Activated CD8-positive, alpha-beta memory T cell treated with anti-CD3 and anti-CD28 coated beads for 4 hours (primary cell): ENCODE measurements at regions not wholly inside any gene's neighbourhood (a gene's known extent, or its start where the extent isn't known, plus 50 kb on each side); places are given as distances from the start of the nearest gene placed in this dataset.
"Not testable (repeated sequence)": the region's sequence is repeated elsewhere in the genome, so short reads cannot be mapped to it uniquely, and the experiment has no call there.

ENCODE experiments used
- DNase-seq, 2 donors: peaks; one replicate each; pipeline ENCODE4 v3.0.0-alpha.2; 2020; ENCODE audit warnings: low read depth in 2 of 2

- no peak for DNase-seq
Measured at GRCh38 chrX:121854614-121854911, 807.2 kb downstream of the GLUD2 start.

GRCh38 chrX:121858867-121859647, 811.6 kb downstream of the GLUD2 start:
- DNase-seq = no peak

GRCh38 chrX:121863976-121864375, 816.6 kb downstream of the GLUD2 start:
- DNase-seq = no peak

- DNase-seq = no peak
Measured at GRCh38 chrX:121864561-121864960, 817.2 kb downstream of the GLUD2 start.

- DNase-seq = no peak
Measured at GRCh38 chrX:121869876-121870477, 822.6 kb downstream of the GLUD2 start.

- DNase-seq = no peak
Measured at GRCh38 chrX:121871122-121871521, 823.7 kb downstream of the GLUD2 start.

GRCh38 chrX:121876305-121876704, 828.9 kb downstream of the GLUD2 start:
- DNase-seq = no peak

- not testable (repeated sequence) for DNase-seq
Measured at GRCh38 chrX:121877337-121877736, 829.9 kb downstream of the GLUD2 start.

- no peak for DNase-seq
Measured at GRCh38 chrX:121886557-121886956, 839.1 kb downstream of the GLUD2 start.

- DNase-seq = no peak
Measured at GRCh38 chrX:121894756-121895155, 847.3 kb downstream of the GLUD2 start.

- DNase-seq = no peak
Measured at GRCh38 chrX:121902463-121902862, 855.1 kb downstream of the GLUD2 start.

- no peak for DNase-seq
Measured at GRCh38 chrX:121903961-121904360, 856.6 kb downstream of the GLUD2 start.

- no peak for DNase-seq
Measured at GRCh38 chrX:121921258-121921657, 873.8 kb downstream of the GLUD2 start.

GRCh38 chrX:121931567-121931966, 884.2 kb downstream of the GLUD2 start:
- DNase-seq = no peak

GRCh38 chrX:121932688-121933087, 885.3 kb downstream of the GLUD2 start:
- no peak for DNase-seq

GRCh38 chrX:121949041-121949760, 901.8 kb downstream of the GLUD2 start:
- no peak for DNase-seq

- no peak for DNase-seq
Measured at GRCh38 chrX:121958886-121959285, 911.5 kb downstream of the GLUD2 start.

- no peak for DNase-seq
Measured at GRCh38 chrX:121975671-121976070, 928.3 kb downstream of the GLUD2 start.

- no peak for DNase-seq
Measured at GRCh38 chrX:121987163-121987562, 939.8 kb downstream of the GLUD2 start.

GRCh38 chrX:121987835-121988234, 940.4 kb downstream of the GLUD2 start:
- DNase-seq = no peak

- no peak for DNase-seq
Measured at GRCh38 chrX:122004127-122004526, 956.7 kb downstream of the GLUD2 start.

GRCh38 chrX:122026665-122027064, 979.3 kb downstream of the GLUD2 start:
- DNase-seq = no peak

- DNase-seq = no peak
Measured at GRCh38 chrX:122046226-122046625, 998.8 kb downstream of the GLUD2 start.
